PC-3 (cell line): ENCODE measurements at regions not wholly inside any gene's neighbourhood (a gene's known extent, or its start where the extent isn't known, plus 50 kb on each side); places are given as distances from the start of the nearest gene placed in this dataset.

Source experiments
- CTCF ChIP-seq: fragments of 300-600 bp; sonication (generic); conservative IDR thresholded peaks from 2 replicates; pipeline ENCODE4 v1.5.1; 2017; ENCODE audit warnings: antibody characterized with exemption, low read depth, mild to moderate bottlenecking, low read length
- EZH2 ChIP-seq: fragments of 300-600 bp; sonication (generic); IDR thresholded peaks from one replicate; pipeline ENCODE4 v1.6.1; 2017; ENCODE audit warnings: antibody characterized with exemption, mild to moderate bottlenecking, low read length; ENCODE audit not compliant: unreplicated experiment
- EZH2phosphoT487 ChIP-seq: fragments of 300-600 bp; sonication (generic); IDR thresholded peaks from 2 replicates; pipeline ENCODE4 v1.6.1; 2018; ENCODE audit warnings: mild to moderate bottlenecking, antibody characterized with exemption, low read length, borderline replicate concordance

GRCh38 chr1:200332716-200333115 lies 77.1 kb downstream of the ZNF281 start:
- TF ChIP-seq CTCF (no peak), EZH2 (no peak), EZH2phosphoT487 (no peak)
